Parathyroid adenoma (tissue), 2 donors: ENCODE measurements at regions not wholly inside any gene's neighbourhood (a gene's known extent, or its start where the extent isn't known, plus 50 kb on each side); places are given as distances from the start of the nearest gene placed in this dataset.

ENCODE experiments used
- H2AFZ ChIP-seq: fragments of 300-600 bp; sonication (generic); one replicate; pipeline ENCODE4 v1.7.0; 2017; ENCODE audit warnings: antibody characterized with exemption, mild to moderate bottlenecking
- H3K27ac ChIP-seq: fragments of 300-600 bp; sonication (generic); one replicate; pipeline ENCODE4 v1.7.0; 2017
- H3K27me3 ChIP-seq: fragments of 300-600 bp; sonication (generic); one replicate; pipeline ENCODE4 v1.7.0; 2017; ENCODE audit warnings: low read length; ENCODE audit not compliant: control insufficient read depth, insufficient read depth
- H3K36me3 ChIP-seq: fragments of 300-600 bp; sonication (generic); one replicate; pipeline ENCODE4 v1.7.0; 2017; ENCODE audit warnings: low read length; ENCODE audit not compliant: control insufficient read depth, insufficient read depth
- H3K4me1 ChIP-seq: fragments of 300-600 bp; sonication (generic); one replicate; pipeline ENCODE4 v1.7.0; 2017; ENCODE audit warnings: control low read depth
- H3K4me2 ChIP-seq: fragments of 300-600 bp; sonication (generic); one replicate; pipeline ENCODE4 v1.7.0; 2017; ENCODE audit warnings: low read length
- H3K4me3 ChIP-seq: fragments of 300-600 bp; sonication (generic); one replicate; pipeline ENCODE4 v1.7.0; 2017; ENCODE audit warnings: low read depth, low read length
- H3K79me2 ChIP-seq: fragments of 300-600 bp; sonication (generic); one replicate; pipeline ENCODE4 v1.7.0; 2017; ENCODE audit warnings: control low read depth
- H3K9ac ChIP-seq: fragments of 300-600 bp; sonication (generic); one replicate; pipeline ENCODE4 v1.7.0; 2017; ENCODE audit warnings: mild to moderate bottlenecking
- H3K9me3 ChIP-seq: fragments of 300-600 bp; sonication (generic); one replicate; pipeline ENCODE4 v1.7.0; 2017; ENCODE audit warnings: low read length; ENCODE audit not compliant: control insufficient read depth
- TF ChIP-seq, protein P1 (sequence below): fragments of 300-600 bp; sonication (generic); IDR thresholded peaks from one replicate; pipeline ENCODE4 v1.7.0; 2017; ENCODE audit warnings: antibody characterized with exemption, mild to moderate bottlenecking
- donor health status: primary hyperparathyroidism.

DNA sequence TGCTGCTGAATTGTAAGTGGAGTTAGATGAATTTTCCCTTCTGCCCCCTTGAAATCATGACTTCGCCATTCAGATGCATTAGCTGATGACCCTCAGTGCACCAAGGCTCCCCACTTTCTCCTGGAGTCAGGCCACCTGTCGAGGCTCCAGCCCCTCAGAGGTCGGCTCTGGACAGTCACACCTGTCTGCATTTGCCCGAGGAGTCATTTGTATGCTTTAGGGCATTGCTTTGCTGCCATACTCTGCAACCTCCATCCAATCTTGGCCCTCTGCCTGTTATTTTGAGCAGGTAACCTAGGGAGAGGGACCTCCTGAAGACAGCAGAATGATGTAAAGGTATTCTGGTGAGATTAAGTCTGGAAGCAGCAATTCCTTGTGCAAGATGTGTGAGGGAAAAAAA lies 144.8 kb downstream of the MACROH2A1 start:
- Histone ChIP-seq H3K27ac (no peak overlapping the region), H3K4me3 (no peak overlapping the region), H2AFZ (no peak overlapping the region), H3K4me2 (no peak overlapping the region), H3K27me3 (no peaks in the 10 kb centered on the region), H3K4me1 (no peaks in the 10 kb centered on the region), H3K79me2 (no peaks in the 10 kb centered on the region), H3K9me3 (no peaks in the 10 kb centered on the region), H3K36me3 (no peaks in the 10 kb centered on the region), H3K9ac (no peak overlapping the region)
- TF ChIP-seq, protein P1, sequence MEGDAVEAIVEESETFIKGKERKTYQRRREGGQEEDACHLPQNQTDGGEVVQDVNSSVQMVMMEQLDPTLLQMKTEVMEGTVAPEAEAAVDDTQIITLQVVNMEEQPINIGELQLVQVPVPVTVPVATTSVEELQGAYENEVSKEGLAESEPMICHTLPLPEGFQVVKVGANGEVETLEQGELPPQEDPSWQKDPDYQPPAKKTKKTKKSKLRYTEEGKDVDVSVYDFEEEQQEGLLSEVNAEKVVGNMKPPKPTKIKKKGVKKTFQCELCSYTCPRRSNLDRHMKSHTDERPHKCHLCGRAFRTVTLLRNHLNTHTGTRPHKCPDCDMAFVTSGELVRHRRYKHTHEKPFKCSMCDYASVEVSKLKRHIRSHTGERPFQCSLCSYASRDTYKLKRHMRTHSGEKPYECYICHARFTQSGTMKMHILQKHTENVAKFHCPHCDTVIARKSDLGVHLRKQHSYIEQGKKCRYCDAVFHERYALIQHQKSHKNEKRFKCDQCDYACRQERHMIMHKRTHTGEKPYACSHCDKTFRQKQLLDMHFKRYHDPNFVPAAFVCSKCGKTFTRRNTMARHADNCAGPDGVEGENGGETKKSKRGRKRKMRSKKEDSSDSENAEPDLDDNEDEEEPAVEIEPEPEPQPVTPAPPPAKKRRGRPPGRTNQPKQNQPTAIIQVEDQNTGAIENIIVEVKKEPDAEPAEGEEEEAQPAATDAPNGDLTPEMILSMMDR, result no peak

DNA sequence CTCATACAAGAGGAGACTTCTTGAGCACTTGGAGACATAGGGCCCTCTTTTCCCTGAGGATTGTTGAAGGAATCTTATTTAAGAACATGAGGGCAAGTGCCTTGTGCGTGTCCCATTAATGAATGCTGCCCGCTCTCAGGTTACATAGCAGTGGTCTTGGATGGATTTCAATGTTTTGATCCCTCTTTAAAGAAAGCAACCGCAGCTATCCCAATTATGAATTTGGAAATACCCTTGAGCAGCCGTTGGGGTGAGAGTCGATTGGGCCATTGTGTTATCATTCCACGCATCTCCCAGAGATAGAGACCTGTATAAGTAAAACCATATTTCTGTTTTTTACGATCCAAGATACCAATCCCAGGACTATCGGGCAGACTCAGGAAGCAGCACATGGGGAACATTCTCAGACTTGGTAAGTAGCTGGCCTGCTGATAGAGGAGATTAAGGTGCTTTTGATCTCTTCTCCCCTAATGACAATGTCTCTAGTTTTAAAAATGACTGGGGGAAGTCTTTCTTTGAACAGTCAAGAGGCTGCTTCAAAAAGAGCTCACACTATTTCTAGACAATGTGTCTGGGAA lies 145.3 kb downstream of the MACROH2A1 start:
- Histone ChIP-seq H3K4me2 (no peak overlapping the region), H3K9me3 (no peaks in the 10 kb centered on the region), H3K79me2 (no peaks in the 10 kb centered on the region), H2AFZ (no peak overlapping the region), H3K4me3 (no peak overlapping the region), H3K27ac (no peak overlapping the region), H3K4me1 (no peaks in the 10 kb centered on the region), H3K27me3 (no peaks in the 10 kb centered on the region), H3K36me3 (no peaks in the 10 kb centered on the region), H3K9ac (no peak overlapping the region)
- TF ChIP-seq, protein P1, result no peak

DNA sequence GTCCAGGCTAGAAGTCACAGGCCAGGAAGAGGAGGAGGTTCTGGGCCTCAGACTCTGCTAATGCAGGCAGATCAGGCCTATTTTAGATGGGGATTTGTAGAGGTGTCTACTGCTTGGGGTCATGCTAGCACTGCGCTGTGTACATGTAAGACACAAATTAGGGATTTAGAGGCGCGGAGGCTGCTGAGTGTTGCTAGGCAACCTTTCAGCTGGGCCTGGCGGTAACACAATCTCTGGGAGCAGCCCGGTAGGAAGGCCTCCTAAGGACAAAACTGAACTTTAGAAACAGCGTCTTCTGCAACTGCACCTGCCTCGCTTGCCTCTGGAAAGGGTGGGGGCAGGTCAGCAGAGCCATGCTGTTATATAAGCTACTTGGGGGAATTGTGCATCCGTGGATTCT lies 147.9 kb downstream of the MACROH2A1 start:
- H3K79me2 ChIP-seq, result no peaks in the 10 kb centered on the region
- TF ChIP-seq, protein P1, result no peak
- H3K27me3 ChIP-seq, result no peaks in the 10 kb centered on the region
- H3K36me3 ChIP-seq, result no peaks in the 10 kb centered on the region
- no peak overlapping the region for H3K4me3 ChIP-seq
- H3K4me1 ChIP-seq, result no peaks in the 10 kb centered on the region
- no peaks in the 10 kb centered on the region for H3K9me3 ChIP-seq
- no peak overlapping the region for H3K9ac ChIP-seq
- no peak overlapping the region for H3K4me2 ChIP-seq
- no peak overlapping the region for H3K27ac ChIP-seq
- no peak overlapping the region for H2AFZ ChIP-seq

DNA sequence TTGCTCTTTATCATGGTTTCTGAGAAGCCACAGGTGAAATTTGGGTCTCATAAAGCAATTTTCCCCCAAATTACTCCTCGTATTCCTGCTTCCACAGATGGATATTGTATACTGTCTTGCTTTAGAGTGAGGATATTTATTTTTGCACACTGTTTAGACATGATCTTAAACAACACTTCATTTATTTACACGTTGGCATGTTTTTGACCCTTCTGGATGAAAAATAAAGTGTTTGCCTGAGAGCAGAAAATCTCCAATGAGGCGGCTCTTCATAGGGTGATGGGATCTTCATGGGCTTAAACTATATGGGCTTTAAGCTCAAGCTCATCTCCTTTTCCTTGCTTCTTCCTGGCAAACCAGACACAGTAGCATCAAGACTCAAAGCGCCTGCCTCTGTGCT lies 148.4 kb downstream of the MACROH2A1 start:
- H3K4me1 ChIP-seq, result no peaks in the 10 kb centered on the region
- H3K27ac ChIP-seq, result no peak overlapping the region
- H3K27me3 ChIP-seq, result no peaks in the 10 kb centered on the region
- H3K79me2 ChIP-seq, result no peaks in the 10 kb centered on the region
- H3K36me3 ChIP-seq, result no peaks in the 10 kb centered on the region
- TF ChIP-seq, protein P1, result no peak
- H3K9ac ChIP-seq, result no peak overlapping the region
- no peak overlapping the region for H3K4me3 ChIP-seq
- no peak overlapping the region for H3K4me2 ChIP-seq
- no peak overlapping the region for H2AFZ ChIP-seq
- H3K9me3 ChIP-seq, result no peaks in the 10 kb centered on the region

DNA sequence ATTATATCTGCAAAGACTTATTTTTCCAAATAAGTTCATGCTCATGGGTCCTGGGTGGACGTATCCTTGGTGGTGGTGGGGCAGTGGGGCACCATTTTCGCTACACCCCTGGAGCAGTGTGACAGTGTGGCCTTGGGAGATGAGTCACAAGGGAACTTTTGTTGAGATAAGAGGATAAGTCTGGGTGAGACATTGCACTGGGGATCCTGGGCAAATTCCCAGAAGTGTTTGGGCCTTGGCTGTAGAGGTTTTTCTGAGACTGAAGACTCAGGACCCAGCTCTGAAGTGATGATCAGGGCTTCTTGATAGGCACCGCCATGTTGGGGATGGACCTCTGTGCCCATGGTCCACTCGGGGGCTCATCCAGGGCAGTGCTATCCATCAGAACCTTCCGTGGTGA lies 149.4 kb downstream of the MACROH2A1 start:
- Histone ChIP-seq H3K4me1 (no peaks in the 10 kb centered on the region), H3K27me3 (no peaks in the 10 kb centered on the region), H3K4me2 (no peak overlapping the region), H2AFZ (no peak overlapping the region), H3K27ac (no peak overlapping the region), H3K79me2 (no peaks in the 10 kb centered on the region), H3K9me3 (no peaks in the 10 kb centered on the region), H3K4me3 (no peak overlapping the region), H3K36me3 (no peaks in the 10 kb centered on the region), H3K9ac (no peak overlapping the region)
- TF ChIP-seq, protein P1, result no peak
